Spleen (tissue), 7 donors: ENCODE measurements at regions not wholly inside any gene's neighbourhood (a gene's known extent, or its start where the extent isn't known, plus 50 kb on each side); places are given as distances from the start of the nearest gene placed in this dataset.

Source experiments
- POLR2A ChIP-seq, 3 donors: fragments of 450-650 bp; IDR thresholded peaks; one replicate each; pipeline ENCODE4 v1.5.1; 2017; ENCODE audit warnings: antibody characterized with exemption in 3 of 3, mild to moderate bottlenecking in 1 of 3
- TF ChIP-seq, protein P1 (sequence below), 11 experiments: fragments of 200-600 bp in 7 of 11; fragments of 450-650 bp in 4 of 11; sonication (generic) in 4 of 11; IDR thresholded peaks in 8 of 11; conservative IDR thresholded peaks in 3 of 11; 1 replicate in 7 of 11; 2 replicates in 4 of 11; pipeline versions ENCODE4 v1.4.0 to v1.8.0; 2016 to 2021; ENCODE audit warnings: antibody characterized with exemption in 11 of 11, inconsistent platforms in 4 of 11, mild to moderate bottlenecking in 1 of 11
- donor health status: DM: no; HTN: no; CAD: no; lungs with moderate emphysema.
- donor health status: DM: no; HTN: no; CAD: no.
- donor health status: DM: no; HTN: no; CAD: no.

- TF ChIP-seq POLR2A (IDR thresholded peaks at IDR 0.05), result no peak
- TF ChIP-seq, protein P1, sequence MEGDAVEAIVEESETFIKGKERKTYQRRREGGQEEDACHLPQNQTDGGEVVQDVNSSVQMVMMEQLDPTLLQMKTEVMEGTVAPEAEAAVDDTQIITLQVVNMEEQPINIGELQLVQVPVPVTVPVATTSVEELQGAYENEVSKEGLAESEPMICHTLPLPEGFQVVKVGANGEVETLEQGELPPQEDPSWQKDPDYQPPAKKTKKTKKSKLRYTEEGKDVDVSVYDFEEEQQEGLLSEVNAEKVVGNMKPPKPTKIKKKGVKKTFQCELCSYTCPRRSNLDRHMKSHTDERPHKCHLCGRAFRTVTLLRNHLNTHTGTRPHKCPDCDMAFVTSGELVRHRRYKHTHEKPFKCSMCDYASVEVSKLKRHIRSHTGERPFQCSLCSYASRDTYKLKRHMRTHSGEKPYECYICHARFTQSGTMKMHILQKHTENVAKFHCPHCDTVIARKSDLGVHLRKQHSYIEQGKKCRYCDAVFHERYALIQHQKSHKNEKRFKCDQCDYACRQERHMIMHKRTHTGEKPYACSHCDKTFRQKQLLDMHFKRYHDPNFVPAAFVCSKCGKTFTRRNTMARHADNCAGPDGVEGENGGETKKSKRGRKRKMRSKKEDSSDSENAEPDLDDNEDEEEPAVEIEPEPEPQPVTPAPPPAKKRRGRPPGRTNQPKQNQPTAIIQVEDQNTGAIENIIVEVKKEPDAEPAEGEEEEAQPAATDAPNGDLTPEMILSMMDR (IDR thresholded peaks at IDR 0.05 in 8 of 11, conservative IDR thresholded peaks at IDR 0.05 in 3 of 11), result no peak
Observed at GRCh38 chr12:107581619-107582015, 104.0 kb upstream of the PWP1 start.
